Activated B cell treated with CpG ODN at 0.5 μM for 24 hours (primary cell): ENCODE measurements at regions not wholly inside any gene's neighbourhood (a gene's known extent, or its start where the extent isn't known, plus 50 kb on each side); places are given as distances from the start of the nearest gene placed in this dataset.

ENCODE experiments used
- ATAC-seq: fragments of 200-7000 bp; cut with Tn5 transposase; one replicate; pipeline ENCODE4 v1.10.0; 2021; ENCODE audit warnings: low read depth, mild to moderate bottlenecking, moderate library complexity
- CTCF ChIA-PET: fragments of 350-600 bp; sonication (Branson Sonifier 250); formaldehyde crosslinking; loops from one replicate; lab custom pipeline; 2021; ENCODE audit warnings: antibody characterized with exemption; lab: Charles Lee
- POLR2A ChIA-PET: fragments of 350-600 bp; sonication (Branson Sonifier 250); formaldehyde crosslinking; loops from one replicate; lab custom pipeline; 2021; ENCODE audit warnings: antibody characterized with exemption; lab: Charles Lee
- DNase-seq: peaks from one replicate; pipeline ENCODE4 v3.0.0; 2022
- H3K27ac Mint-ChIP-seq: one replicate; pipeline ENCODE4 v1.8.0; 2020; ENCODE audit warnings: mixed read lengths
- H3K27me3 Mint-ChIP-seq: one replicate; pipeline ENCODE4 v1.8.0; 2021; ENCODE audit warnings: mixed read lengths
- H3K36me3 Mint-ChIP-seq: one replicate; pipeline ENCODE4 v1.8.0; 2021; ENCODE audit warnings: low read depth, mixed read lengths
- H3K4me1 Mint-ChIP-seq: one replicate; pipeline ENCODE4 v1.8.0; 2021; ENCODE audit warnings: mixed read lengths
- H3K4me3 Mint-ChIP-seq: one replicate; pipeline ENCODE4 v1.8.0; 2020; ENCODE audit warnings: mild to moderate bottlenecking, mixed read lengths
- H3K9me3 Mint-ChIP-seq: one replicate; pipeline ENCODE4 v1.8.0; 2020; ENCODE audit warnings: mixed read lengths
- intact Hi-C: fragments of 100-400 bp; cut with micrococcal nuclease; formaldehyde crosslinking; loops from one replicate; pipeline ENCODE4 v1.15.1; 2024
- TF ChIP-seq, protein P1 (sequence below): fragments of 200-600 bp; IDR thresholded peaks from one replicate; pipeline ENCODE4 v1.8.0; 2022; ENCODE audit warnings: antibody characterized with exemption, mild to moderate bottlenecking

DNA sequence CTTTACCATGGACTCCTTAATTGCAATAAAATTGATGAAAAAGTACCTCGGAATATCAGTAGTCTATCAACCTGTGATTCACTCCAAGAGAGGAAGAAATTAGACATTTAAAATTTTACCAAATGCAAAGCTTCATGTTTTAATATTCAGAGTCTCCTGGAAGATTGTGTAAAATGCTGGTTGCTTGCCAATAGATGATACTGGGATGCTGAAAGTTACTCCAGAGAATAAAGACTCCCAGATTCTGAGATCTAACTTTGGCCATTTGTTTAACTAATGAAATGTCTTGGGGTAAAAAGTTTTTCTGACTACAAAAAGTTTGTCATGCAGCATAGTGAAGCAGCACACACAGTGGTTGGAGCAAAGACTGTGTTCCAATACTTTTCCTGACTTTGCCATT, 176.7 kb upstream of the RSPO3 start:
- DNase-seq (no peak), ATAC-seq (no peak)
- POLR2A ChIA-PET: no interaction called here
- no peak overlapping the region for H3K4me3 Mint-ChIP-seq
- no peak overlapping the region for H3K27ac Mint-ChIP-seq
- H3K9me3 Mint-ChIP-seq: no peaks in the 10 kb centered on the region
- H3K36me3 Mint-ChIP-seq: no peaks in the 10 kb centered on the region
- TF ChIP-seq, protein P1, sequence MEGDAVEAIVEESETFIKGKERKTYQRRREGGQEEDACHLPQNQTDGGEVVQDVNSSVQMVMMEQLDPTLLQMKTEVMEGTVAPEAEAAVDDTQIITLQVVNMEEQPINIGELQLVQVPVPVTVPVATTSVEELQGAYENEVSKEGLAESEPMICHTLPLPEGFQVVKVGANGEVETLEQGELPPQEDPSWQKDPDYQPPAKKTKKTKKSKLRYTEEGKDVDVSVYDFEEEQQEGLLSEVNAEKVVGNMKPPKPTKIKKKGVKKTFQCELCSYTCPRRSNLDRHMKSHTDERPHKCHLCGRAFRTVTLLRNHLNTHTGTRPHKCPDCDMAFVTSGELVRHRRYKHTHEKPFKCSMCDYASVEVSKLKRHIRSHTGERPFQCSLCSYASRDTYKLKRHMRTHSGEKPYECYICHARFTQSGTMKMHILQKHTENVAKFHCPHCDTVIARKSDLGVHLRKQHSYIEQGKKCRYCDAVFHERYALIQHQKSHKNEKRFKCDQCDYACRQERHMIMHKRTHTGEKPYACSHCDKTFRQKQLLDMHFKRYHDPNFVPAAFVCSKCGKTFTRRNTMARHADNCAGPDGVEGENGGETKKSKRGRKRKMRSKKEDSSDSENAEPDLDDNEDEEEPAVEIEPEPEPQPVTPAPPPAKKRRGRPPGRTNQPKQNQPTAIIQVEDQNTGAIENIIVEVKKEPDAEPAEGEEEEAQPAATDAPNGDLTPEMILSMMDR: no peak
- H3K27me3 Mint-ChIP-seq: no peaks in the 10 kb centered on the region
- intact Hi-C loops: no loop called here
- H3K4me1 Mint-ChIP-seq: no peaks in the 10 kb centered on the region
- CTCF ChIA-PET: no interaction called here

DNA sequence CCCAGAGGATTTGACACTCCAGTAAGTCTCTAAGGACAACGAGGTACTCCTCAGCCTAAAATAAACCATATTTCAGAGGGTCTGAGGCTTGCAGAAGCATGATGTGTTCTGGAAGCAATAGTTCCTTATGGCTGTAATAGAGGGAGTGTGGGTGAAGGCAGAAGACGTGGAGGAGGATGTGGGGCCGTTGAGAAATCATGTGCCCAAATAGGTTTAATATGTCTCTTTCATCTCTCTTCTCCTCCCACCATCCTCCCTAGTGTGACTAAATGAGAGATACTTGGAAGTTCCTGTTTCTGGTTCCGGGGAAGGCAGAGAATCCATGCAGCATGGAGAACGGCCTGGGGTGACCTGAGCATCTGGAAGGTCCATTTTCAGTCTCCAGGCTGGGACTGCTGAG, 174.0 kb upstream of the RSPO3 start:
- CTCF ChIA-PET: no interaction called here
- Mint-ChIP-seq H3K27ac (no peak overlapping the region), H3K4me3 (no peak overlapping the region), H3K27me3 (no peaks in the 10 kb centered on the region), H3K36me3 (no peaks in the 10 kb centered on the region), H3K9me3 (no peaks in the 10 kb centered on the region), H3K4me1 (no peaks in the 10 kb centered on the region)
- ATAC-seq (no peak), DNase-seq (no peak)
- intact Hi-C loops: no loop called here
- TF ChIP-seq, protein P1: no peak
- POLR2A ChIA-PET: no interaction called here

DNA sequence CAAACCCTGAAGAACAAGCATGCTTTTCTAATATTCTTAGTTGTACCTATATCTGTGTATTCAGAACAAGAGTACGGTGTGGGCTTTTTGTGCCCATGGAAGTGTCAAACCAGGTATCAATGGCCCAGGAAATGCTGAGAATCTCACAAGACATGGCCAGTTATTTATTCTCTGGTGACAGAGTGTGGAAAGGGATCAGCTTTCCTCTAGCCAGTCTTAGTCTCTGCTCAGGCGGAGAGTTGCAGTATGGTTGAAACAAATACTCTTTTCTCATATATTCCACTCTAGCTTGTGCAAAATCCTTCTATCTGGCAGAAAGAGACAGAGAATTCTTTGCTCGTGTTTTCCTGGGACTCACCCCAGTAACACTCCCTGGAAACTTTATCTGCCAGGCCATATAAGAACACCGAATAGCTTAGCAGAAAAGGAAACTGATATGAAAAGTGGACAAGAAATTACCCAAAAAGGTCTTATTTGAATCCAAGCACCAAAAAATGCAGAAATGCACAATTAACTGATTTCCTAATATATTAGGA, 173.3 kb upstream of the RSPO3 start:
- ChIA-PET CTCF (no interaction called here), POLR2A (no interaction called here)
- ATAC-seq (no peak), DNase-seq (no peak)
- Mint-ChIP-seq H3K27me3 (no peaks in the 10 kb centered on the region), H3K27ac (no peak overlapping the region), H3K36me3 (no peaks in the 10 kb centered on the region), H3K9me3 (no peaks in the 10 kb centered on the region), H3K4me3 (no peak overlapping the region), H3K4me1 (no peaks in the 10 kb centered on the region)
- TF ChIP-seq, protein P1: no peak
- intact Hi-C loops: no loop called here

DNA sequence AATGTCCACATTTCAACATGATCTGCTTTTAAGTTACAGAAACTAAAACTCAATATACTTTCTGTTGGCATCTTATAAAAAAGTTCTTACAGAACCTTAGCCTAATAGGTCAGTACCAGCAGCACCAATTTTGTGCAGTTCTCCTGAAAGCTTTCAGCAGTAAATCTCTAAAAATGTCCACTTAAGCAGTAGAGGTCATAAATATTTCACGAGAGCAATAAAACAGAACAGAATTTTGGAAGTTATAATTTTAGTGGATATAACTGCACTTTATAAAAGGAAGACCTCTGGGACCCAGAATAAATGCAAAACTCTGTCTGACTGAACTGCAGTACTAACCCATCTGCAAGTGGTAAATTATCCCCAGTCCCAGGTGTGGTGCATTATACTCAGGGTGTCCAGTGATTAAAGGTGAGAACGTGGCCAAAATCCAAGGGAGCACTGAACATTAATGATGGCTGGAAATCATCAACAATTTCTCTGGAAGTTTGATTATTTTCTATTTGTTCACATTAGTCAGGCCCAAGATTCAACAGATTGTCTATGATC, 172.6 kb upstream of the RSPO3 start:
- Mint-ChIP-seq H3K4me3 (no peak overlapping the region), H3K36me3 (no peaks in the 10 kb centered on the region), H3K9me3 (no peaks in the 10 kb centered on the region), H3K4me1 (no peaks in the 10 kb centered on the region), H3K27me3 (no peaks in the 10 kb centered on the region), H3K27ac (no peak overlapping the region)
- TF ChIP-seq, protein P1: no peak
- POLR2A ChIA-PET: no interaction called here
- intact Hi-C loops: no loop called here
- DNase-seq (no peak), ATAC-seq (no peak)
- CTCF ChIA-PET: no interaction called here

DNA sequence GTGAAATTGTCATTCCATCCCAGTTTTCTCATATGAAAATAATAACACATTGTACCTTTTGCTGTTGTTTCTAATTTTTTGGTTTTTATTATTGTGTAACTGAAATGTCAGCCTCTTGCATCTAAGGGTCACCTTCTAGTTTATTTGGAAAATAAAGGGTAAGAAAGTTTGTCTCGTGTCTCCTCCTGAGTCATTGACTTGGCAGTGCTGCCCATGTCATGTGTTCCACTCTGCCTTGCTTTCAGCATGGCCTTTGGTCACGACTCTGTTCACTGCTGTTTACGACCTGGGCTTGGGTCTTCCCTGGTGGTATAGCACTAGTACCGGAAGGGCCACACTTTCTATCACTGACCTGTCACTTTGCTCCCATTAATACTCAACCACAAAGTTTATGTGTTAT, 171.4 kb upstream of the RSPO3 start:
- CTCF ChIA-PET: no interaction called here
- intact Hi-C loops: no loop called here
- H3K4me3 Mint-ChIP-seq: no peak overlapping the region

More for the DNA sequence above, 171.4 kb upstream of the RSPO3 start:
- no peaks in the 10 kb centered on the region for H3K4me1 Mint-ChIP-seq
- DNase-seq (no peak), ATAC-seq (no peak)
- H3K27me3 Mint-ChIP-seq: no peaks in the 10 kb centered on the region
- no peak overlapping the region for H3K27ac Mint-ChIP-seq
- H3K36me3 Mint-ChIP-seq: no peaks in the 10 kb centered on the region
- POLR2A ChIA-PET: no interaction called here
- no peaks in the 10 kb centered on the region for H3K9me3 Mint-ChIP-seq
- TF ChIP-seq, protein P1: no peak
